ENCODE measurements at regions not wholly inside any gene's neighbourhood (a gene's known extent, or its start where the extent isn't known, plus 50 kb on each side); places are given as distances from the start of the nearest gene placed in this dataset.
A peak's percentile ranks its signal among the peaks of the same experiment; 100 is the strongest.

DNA sequence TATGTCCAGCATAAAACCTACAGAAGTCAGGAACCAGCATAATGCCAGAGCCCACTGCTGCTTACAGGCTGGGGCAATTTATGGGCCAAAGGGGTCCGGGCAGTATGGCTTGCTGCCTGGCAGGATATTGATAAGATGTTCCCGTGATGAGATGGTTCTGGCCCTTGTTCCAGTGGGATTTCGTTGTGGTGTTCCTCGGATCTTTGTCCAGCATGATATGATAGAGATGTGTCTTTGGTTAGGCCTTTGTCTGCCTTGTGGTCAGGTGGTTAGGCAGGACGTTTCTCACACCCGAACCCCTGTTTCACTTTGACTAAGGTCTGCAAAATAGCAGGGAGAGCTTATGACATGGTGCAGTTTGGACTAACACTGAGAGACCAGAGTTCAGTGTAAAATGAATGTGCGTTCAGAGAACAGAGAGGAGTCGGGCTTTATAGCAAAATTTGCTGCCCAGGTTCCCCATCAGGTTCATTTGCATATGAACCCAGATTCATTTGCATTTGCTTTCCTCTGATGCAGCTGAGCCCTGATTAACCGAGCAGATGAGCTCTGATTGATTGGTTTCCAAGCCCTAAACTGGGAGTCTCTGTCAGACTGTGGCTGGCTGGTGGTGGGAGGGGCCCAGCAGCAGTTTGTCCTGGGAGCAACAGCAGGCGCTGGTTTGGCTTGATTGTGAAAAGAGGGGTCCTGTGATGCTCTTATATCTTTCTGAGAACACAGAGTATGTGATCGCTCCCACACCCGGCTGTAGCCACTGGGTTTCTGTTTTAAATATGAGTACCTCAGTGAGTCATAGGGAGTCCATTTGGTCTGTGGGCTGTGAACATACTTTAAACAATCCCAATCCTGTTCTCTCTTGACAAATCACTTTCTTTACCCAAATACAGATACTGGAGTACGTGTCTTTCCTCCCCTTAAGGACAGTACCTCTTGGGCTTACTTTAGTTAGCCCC lies 156.3 kb upstream of the PZP start (continued):
- TF ChIP-seq ZSCAN29 (CRISPR knock-in tag; conservative IDR thresholded peaks at IDR 0.05): 0 out of 2 replicates have a peak, but pooled peaks have one; percentile 35
- peak; percentile 47 for TF ChIP-seq ZFX (CRISPR knock-in tag; IDR thresholded peaks at IDR 0.05; ENCODE audit: low read depth)
- TF ChIP-seq MBD4 (IDR thresholded peaks at IDR 0.05; ENCODE audit: borderline replicate concordance, low read length): no peak

- ATAC-seq (no peak), FAIRE-seq (no peak), DNase-seq (ENCODE audit: low spot score) (no peak)
- no peaks in the 10 kb centered on the region for H4K20me1 ChIP-seq (ENCODE audit: insufficient read depth, low read length)
- H3K9ac ChIP-seq (ENCODE audit: insufficient read depth, low read depth, low read length): no peak overlapping the region
- no peak overlapping the region for H3K4me3 ChIP-seq (replicated peaks in 1 of 3; ENCODE audit: insufficient read depth in 1 of 3, low read depth in 2 of 3, low read length in 3 of 3)
- H3K4me1 ChIP-seq (ENCODE audit: insufficient read depth, low read length): peaks cover 49% of the 10 kb centered on the region
- H2AFZ ChIP-seq (ENCODE audit: low read length): no peak overlapping the region
- POLR2A ChIA-PET: interaction anchor here (1.4 kb wide), 1 partner anchor 12 kb away, joined by 4 read pairs; no protein-coding TSS in a partner anchor
- in situ Hi-C loops (cut with HindIII; ENCODE audit: extremely low pct_ligation_motif_present, low pct_unique_long_range_greater_than_20kb): no loop called here
- no TSS peak for BruUV-seq (replicated peaks)
- H3K27me3 ChIP-seq (ENCODE audit: control insufficient read depth in 1 of 2, insufficient read depth in 2 of 2, low read length in 2 of 2): no peaks in the 10 kb centered on the region; a peak in 1 of 5 replicates
- no peak overlapping the region for H3K27ac ChIP-seq (ENCODE audit: extremely low read length, insufficient read depth, low read length)
- intact Hi-C loops (cut with micrococcal nuclease; ENCODE audit: unreplicated experiment): no loop called here
- TF ChIP-seq GABPB1 (CRISPR knock-in tag; IDR thresholded peaks at IDR 0.05) (no peak), ZNF326 (CRISPR knock-in tag; IDR thresholded peaks at IDR 0.05; ENCODE audit: borderline replicate concordance) (no peak), BRCA1 (CRISPR knock-in tag; IDR thresholded peaks at IDR 0.05) (no peak)
- CTCF ChIA-PET (ENCODE audit: low intra/inter-chr PET ratio, low total read pairs): no interaction called here
- no peaks in the 10 kb centered on the region for H3K9me3 ChIP-seq (ENCODE audit: low read length)
- H3K79me2 ChIP-seq (ENCODE audit: insufficient read depth, low read length): no peaks in the 10 kb centered on the region
- no peak overlapping the region for H3K4me2 ChIP-seq (ENCODE audit: low read depth, low read length)
- WGBS (ENCODE audit: low lambda C conversion rate): 71% methylated on average over 4 of the region's 6 CpGs
- no peaks in the 10 kb centered on the region for H3K36me3 ChIP-seq (replicated peaks in 1 of 2; ENCODE audit: control insufficient read depth in 1 of 2, insufficient read depth in 2 of 2, low read length in 2 of 2)
These were observed 154.9 kb upstream of the PZP start for GRCh38 chr12:9363145-9363544.
